ENCODE measurements at regions not wholly inside any gene's neighbourhood (a gene's known extent, or its start where the extent isn't known, plus 50 kb on each side); places are given as distances from the start of the nearest gene placed in this dataset.

GRCh38 chr14:71388336-71388735 is 481.1 kb downstream of the PCNX1 start:
- Histone ChIP-seq H3K36me3 (no peaks in the 10 kb centered on the region), H3K27me3 (no peaks in the 10 kb centered on the region), H3K4me1 (peaks cover 0 to 7% (median 0%) of the 10 kb centered on the region in 3 donors), H3K4me3 (no peak overlapping the region), H3K27ac (no peak overlapping the region), H3K9me3 (no peaks in the 10 kb centered on the region)
- WGBS, 2 donors (ENCODE audit: low coverage in 1 of 2) = 82 to 86% methylated on average over 6 of the region's 6 CpGs
- TF ChIP-seq POLR2A (IDR thresholded peaks at IDR 0.05) = no peak
- TF ChIP-seq POLR2AphosphoS5 (IDR thresholded peaks at IDR 0.05) = no peak
- TF ChIP-seq, protein P1, sequence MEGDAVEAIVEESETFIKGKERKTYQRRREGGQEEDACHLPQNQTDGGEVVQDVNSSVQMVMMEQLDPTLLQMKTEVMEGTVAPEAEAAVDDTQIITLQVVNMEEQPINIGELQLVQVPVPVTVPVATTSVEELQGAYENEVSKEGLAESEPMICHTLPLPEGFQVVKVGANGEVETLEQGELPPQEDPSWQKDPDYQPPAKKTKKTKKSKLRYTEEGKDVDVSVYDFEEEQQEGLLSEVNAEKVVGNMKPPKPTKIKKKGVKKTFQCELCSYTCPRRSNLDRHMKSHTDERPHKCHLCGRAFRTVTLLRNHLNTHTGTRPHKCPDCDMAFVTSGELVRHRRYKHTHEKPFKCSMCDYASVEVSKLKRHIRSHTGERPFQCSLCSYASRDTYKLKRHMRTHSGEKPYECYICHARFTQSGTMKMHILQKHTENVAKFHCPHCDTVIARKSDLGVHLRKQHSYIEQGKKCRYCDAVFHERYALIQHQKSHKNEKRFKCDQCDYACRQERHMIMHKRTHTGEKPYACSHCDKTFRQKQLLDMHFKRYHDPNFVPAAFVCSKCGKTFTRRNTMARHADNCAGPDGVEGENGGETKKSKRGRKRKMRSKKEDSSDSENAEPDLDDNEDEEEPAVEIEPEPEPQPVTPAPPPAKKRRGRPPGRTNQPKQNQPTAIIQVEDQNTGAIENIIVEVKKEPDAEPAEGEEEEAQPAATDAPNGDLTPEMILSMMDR (IDR thresholded peaks at IDR 0.05) = no peak
- TF ChIP-seq EP300 (IDR thresholded peaks at IDR 0.05) = no peak
- no peak for ATAC-seq

DNA sequence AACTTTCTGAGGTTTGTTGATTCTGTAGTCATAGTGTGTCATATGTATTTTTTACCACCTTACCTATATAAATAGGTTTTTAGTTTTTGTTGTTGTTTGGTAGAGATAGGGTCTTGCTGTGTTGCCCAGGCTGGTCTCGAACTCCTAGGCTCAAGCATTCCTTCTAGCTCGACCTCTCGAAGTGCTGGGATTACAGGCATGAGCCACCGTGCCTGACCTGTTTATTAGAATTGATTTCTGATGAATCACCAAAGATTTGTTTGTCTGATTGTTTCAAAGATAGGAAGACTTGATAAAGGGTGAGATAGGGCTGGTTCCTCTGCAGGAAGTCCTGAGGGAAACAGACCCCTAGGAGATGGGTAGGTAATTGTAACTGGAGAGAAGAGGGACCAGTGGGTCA is 481.6 kb downstream of the PCNX1 start:
- no peak for ATAC-seq
- H3K9me3 ChIP-seq = no peaks in the 10 kb centered on the region
- H3K27me3 ChIP-seq = no peaks in the 10 kb centered on the region
- 83 to 93% methylated on average over 1 to 4 of the region's 4 CpGs for WGBS, 2 donors (ENCODE audit: low coverage in 1 of 2)
- no peaks in the 10 kb centered on the region for H3K36me3 ChIP-seq
- no peak overlapping the region for H3K4me3 ChIP-seq
- TF ChIP-seq POLR2AphosphoS5 (IDR thresholded peaks at IDR 0.05) (no peak), EP300 (IDR thresholded peaks at IDR 0.05) (no peak), POLR2A (IDR thresholded peaks at IDR 0.05) (no peak)
- TF ChIP-seq, protein P1 (IDR thresholded peaks at IDR 0.05) = no peak
- H3K27ac ChIP-seq = no peak overlapping the region
- H3K4me1 ChIP-seq = peaks cover 0 to 2% (median 0%) of the 10 kb centered on the region in 3 donors

GRCh38 chr14:71394386-71394785 is 487.1 kb downstream of the PCNX1 start:
- no peaks in the 10 kb centered on the region for H3K9me3 ChIP-seq
- H3K4me1 ChIP-seq = no peaks in the 10 kb centered on the region
- no peaks in the 10 kb centered on the region for H3K36me3 ChIP-seq
- H3K27ac ChIP-seq = no peak overlapping the region
- H3K4me3 ChIP-seq = no peak overlapping the region
- TF ChIP-seq POLR2A (IDR thresholded peaks at IDR 0.05) = no peak
- TF ChIP-seq, protein P1 (IDR thresholded peaks at IDR 0.05) = no peak
- no peak for TF ChIP-seq POLR2AphosphoS5 (IDR thresholded peaks at IDR 0.05)
- TF ChIP-seq EP300 (IDR thresholded peaks at IDR 0.05) = no peak
- WGBS, 2 donors (ENCODE audit: low coverage in 1 of 2) = 69 to 75% methylated on average over 2 of the region's 2 CpGs
- ATAC-seq = no peak
- H3K27me3 ChIP-seq = no peaks in the 10 kb centered on the region

DNA sequence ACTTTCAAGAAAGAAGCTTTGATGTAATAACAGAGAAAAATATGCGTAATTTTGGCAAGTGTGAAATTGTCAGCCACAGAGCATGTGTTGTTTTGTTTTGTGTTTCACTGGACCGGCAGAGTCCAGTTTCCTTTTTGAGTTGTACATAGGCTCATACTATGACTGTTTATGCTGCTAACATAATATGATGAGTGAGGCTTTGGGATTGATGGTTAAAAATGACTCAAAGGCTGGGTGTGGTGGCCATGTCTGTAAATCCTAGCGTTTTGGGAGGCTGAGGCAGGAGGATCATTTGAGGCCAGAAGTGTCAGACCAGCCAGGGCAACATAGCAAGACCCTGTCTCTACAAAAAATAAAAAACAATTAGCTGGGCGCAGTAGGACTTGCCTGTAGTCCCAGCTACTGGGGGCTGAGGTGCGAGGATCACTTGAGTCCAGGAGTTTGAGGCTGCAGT is 487.9 kb downstream of the PCNX1 start:
- Histone ChIP-seq H3K36me3 (no peaks in the 10 kb centered on the region), H3K4me3 (no peak overlapping the region), H3K27me3 (no peaks in the 10 kb centered on the region), H3K27ac (no peak overlapping the region), H3K4me1 (peaks cover 0 to 3% (median 0%) of the 10 kb centered on the region in 3 donors), H3K9me3 (no peaks in the 10 kb centered on the region)
- 91 to 93% methylated on average over 4 to 5 of the region's 5 CpGs for WGBS, 2 donors (ENCODE audit: low coverage in 1 of 2)
- TF ChIP-seq, protein P1 (IDR thresholded peaks at IDR 0.05) = no peak
- TF ChIP-seq POLR2AphosphoS5 (IDR thresholded peaks at IDR 0.05) (no peak), EP300 (IDR thresholded peaks at IDR 0.05) (no peak), POLR2A (IDR thresholded peaks at IDR 0.05) (no peak)
- ATAC-seq = no peak

GRCh38 chr14:71395636-71396035 is 488.4 kb downstream of the PCNX1 start:
- Histone ChIP-seq H3K9me3 (no peaks in the 10 kb centered on the region), H3K27me3 (no peaks in the 10 kb centered on the region), H3K4me3 (no peak overlapping the region), H3K27ac (no peak overlapping the region), H3K36me3 (no peaks in the 10 kb centered on the region), H3K4me1 (peaks cover 0 to 8% (median 0%) of the 10 kb centered on the region in 3 donors)
- ATAC-seq = no peak
- no peak for TF ChIP-seq POLR2AphosphoS5 (IDR thresholded peaks at IDR 0.05)
- TF ChIP-seq, protein P1 (IDR thresholded peaks at IDR 0.05) = no peak
- TF ChIP-seq EP300 (IDR thresholded peaks at IDR 0.05) = no peak
- no peak for TF ChIP-seq POLR2A (IDR thresholded peaks at IDR 0.05)
- WGBS, 2 donors (ENCODE audit: low coverage in 1 of 2) = 96 to 100% methylated on average over 1 to 2 of the region's 2 CpGs
